Panc1 (cell line): ENCODE measurements at regions not wholly inside any gene's neighbourhood (a gene's known extent, or its start where the extent isn't known, plus 50 kb on each side); places are given as distances from the start of the nearest gene placed in this dataset.

ENCODE experiments used
- ATAC-seq: fragments of 200-7000 bp; cut with Tn5 transposase; 2 replicates; pipeline ENCODE4 v1.9.1; 2020; ENCODE audit warnings: mild to moderate bottlenecking, moderate library complexity
- BruUV-seq: library from RNA; stranded (reverse); fragments of 400-500 nt; replicated peaks from 2 replicates; lab custom pipeline; 2021; lab: Mats Ljungman, UMichigan
- CTCF ChIA-PET: fragments of 300-600 bp; sonication (Branson Sonifier 250); formaldehyde crosslinking; loops from one replicate; lab custom pipeline; 2022; ENCODE audit warnings: antibody characterized with exemption; lab: Charles Lee
- POLR2A ChIA-PET: fragments of 300-600 bp; sonication (Branson Sonifier 250); formaldehyde crosslinking; loops from one replicate; lab custom pipeline; 2022; ENCODE audit warnings: antibody characterized with exemption; lab: Charles Lee
- DNase-seq: peaks from one replicate; pipeline ENCODE4 v3.0.0-alpha.2; 2010; ENCODE audit warnings: low read depth, low spot score
- H3K27ac ChIP-seq: 2 replicates; pipeline ENCODE4 v1.5.1; 2011; ENCODE audit warnings: mild to moderate bottlenecking, low read length, inconsistent platforms
- H3K27me3 ChIP-seq: fragments of 200-500 bp; sonication (Bioruptor generic); 2 replicates; pipeline ENCODE4 v1.6.0; 2014; ENCODE audit warnings: low read length, inconsistent platforms; ENCODE audit not compliant: control insufficient read depth, insufficient read depth
- H3K36me3 ChIP-seq: fragments of 200-500 bp; sonication (Bioruptor generic); 2 replicates; pipeline ENCODE4 v1.5.1; 2014; ENCODE audit warnings: inconsistent platforms, mild to moderate bottlenecking, low read length, moderate library complexity; ENCODE audit not compliant: control insufficient read depth, insufficient read depth
- H3K4me1 ChIP-seq: 2 replicates; pipeline ENCODE4 v1.5.1; 2011; ENCODE audit warnings: inconsistent platforms, mild to moderate bottlenecking, low read length, moderate library complexity; ENCODE audit not compliant: control insufficient read depth, insufficient read depth
- H3K4me3 ChIP-seq, 2 experiments: 2 replicates each; pipeline ENCODE4 v1.5.1; 2011 to 2012; ENCODE audit warnings: low read depth in 2 of 2, low read length in 2 of 2, mild to moderate bottlenecking in 2 of 2, inconsistent platforms in 1 of 2, moderate library complexity in 1 of 2
- H3K9me3 ChIP-seq: fragments of 200-500 bp; sonication (Bioruptor generic); 2 replicates; pipeline ENCODE4 v1.5.1; 2014; ENCODE audit warnings: low read depth, mild to moderate bottlenecking, inconsistent platforms, low read length, moderate library complexity; ENCODE audit not compliant: control insufficient read depth, insufficient read depth
- CTCF ChIP-seq: fragments of 450-650 bp; IDR thresholded peaks from 2 replicates; pipeline ENCODE4 v1.5.1; 2017; ENCODE audit warnings: mild to moderate bottlenecking
- POLR2AphosphoS5 ChIP-seq: IDR thresholded peaks from 2 replicates; pipeline ENCODE4 v1.6.1; 2012; ENCODE audit warnings: mild to moderate bottlenecking, low read depth, low read length, moderate library complexity
- SIN3A ChIP-seq: IDR thresholded peaks from 2 replicates; pipeline ENCODE4 v1.6.1; 2012; ENCODE audit warnings: low read depth, mild to moderate bottlenecking, low read length, moderate library complexity, borderline replicate concordance; ENCODE audit not compliant: insufficient read depth
- TCF7L2 ChIP-seq: IDR thresholded peaks from 2 replicates; pipeline ENCODE4 v1.6.1; 2011; ENCODE audit warnings: mild to moderate bottlenecking, low read depth, low read length, inconsistent platforms
- in situ Hi-C: cut with HindIII; loops from 2 replicates; pipeline ENCODE4 v1.10.0; 2016; ENCODE audit warnings: low sequenced_read_pairs, low pct_unique_long_range_greater_than_20kb
- intact Hi-C: fragments of 100-400 bp; cut with micrococcal nuclease; formaldehyde crosslinking; loops from one replicate; pipeline ENCODE4 v1.10.0; 2022; ENCODE audit not compliant: unreplicated experiment
- TF ChIP-seq, protein P1 (sequence below), 2 experiments: IDR thresholded peaks; 2 replicates each; pipeline ENCODE4 v1.6.1; 2011 to 2012; ENCODE audit warnings: low read depth in 2 of 2, control low read depth in 1 of 2, low read length in 1 of 2, mild to moderate bottlenecking in 1 of 2, moderate library complexity in 1 of 2; ENCODE audit not compliant: insufficient read depth in 1 of 2

DNA sequence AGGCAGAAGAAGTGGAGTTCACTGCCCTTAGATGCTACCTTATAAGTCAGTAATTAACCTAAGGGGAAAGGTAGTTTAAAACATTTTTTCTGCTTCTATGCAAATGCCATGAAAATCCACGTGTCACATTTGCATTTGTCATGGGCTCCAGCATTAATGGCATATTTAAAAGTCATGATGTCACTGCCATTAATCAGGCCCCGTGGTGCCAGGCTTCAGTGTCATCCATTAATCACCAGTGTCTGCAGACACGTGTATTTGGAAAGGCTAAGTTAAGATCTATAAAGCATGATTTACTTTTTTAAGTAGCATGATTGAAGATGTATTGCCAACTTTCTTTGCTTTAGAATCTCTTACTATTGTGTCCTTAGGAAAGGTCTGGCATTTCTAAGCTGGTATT lies 857.8 kb downstream of the TUSC7 start:
- CTCF ChIA-PET: no interaction called here
- POLR2A ChIA-PET: no interaction called here
- Histone ChIP-seq H3K4me3 (no peak overlapping the region), H3K9me3 (no peaks in the 10 kb centered on the region), H3K4me1 (no peaks in the 10 kb centered on the region), H3K36me3 (no peaks in the 10 kb centered on the region), H3K27ac (no peak overlapping the region), H3K27me3 (no peaks in the 10 kb centered on the region)
- in situ Hi-C loops: no loop called here
- TF ChIP-seq, protein P1, sequence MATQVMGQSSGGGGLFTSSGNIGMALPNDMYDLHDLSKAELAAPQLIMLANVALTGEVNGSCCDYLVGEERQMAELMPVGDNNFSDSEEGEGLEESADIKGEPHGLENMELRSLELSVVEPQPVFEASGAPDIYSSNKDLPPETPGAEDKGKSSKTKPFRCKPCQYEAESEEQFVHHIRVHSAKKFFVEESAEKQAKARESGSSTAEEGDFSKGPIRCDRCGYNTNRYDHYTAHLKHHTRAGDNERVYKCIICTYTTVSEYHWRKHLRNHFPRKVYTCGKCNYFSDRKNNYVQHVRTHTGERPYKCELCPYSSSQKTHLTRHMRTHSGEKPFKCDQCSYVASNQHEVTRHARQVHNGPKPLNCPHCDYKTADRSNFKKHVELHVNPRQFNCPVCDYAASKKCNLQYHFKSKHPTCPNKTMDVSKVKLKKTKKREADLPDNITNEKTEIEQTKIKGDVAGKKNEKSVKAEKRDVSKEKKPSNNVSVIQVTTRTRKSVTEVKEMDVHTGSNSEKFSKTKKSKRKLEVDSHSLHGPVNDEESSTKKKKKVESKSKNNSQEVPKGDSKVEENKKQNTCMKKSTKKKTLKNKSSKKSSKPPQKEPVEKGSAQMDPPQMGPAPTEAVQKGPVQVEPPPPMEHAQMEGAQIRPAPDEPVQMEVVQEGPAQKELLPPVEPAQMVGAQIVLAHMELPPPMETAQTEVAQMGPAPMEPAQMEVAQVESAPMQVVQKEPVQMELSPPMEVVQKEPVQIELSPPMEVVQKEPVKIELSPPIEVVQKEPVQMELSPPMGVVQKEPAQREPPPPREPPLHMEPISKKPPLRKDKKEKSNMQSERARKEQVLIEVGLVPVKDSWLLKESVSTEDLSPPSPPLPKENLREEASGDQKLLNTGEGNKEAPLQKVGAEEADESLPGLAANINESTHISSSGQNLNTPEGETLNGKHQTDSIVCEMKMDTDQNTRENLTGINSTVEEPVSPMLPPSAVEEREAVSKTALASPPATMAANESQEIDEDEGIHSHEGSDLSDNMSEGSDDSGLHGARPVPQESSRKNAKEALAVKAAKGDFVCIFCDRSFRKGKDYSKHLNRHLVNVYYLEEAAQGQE (IDR thresholded peaks at IDR 0.05; ENCODE audit: insufficient read depth in 1 of 2, low read depth in 2 of 2, low read length in 1 of 2): no peak
- BruUV-seq: no TSS peak
- intact Hi-C loops: no loop called here
- no peak for ATAC-seq
- no peak for DNase-seq

DNA sequence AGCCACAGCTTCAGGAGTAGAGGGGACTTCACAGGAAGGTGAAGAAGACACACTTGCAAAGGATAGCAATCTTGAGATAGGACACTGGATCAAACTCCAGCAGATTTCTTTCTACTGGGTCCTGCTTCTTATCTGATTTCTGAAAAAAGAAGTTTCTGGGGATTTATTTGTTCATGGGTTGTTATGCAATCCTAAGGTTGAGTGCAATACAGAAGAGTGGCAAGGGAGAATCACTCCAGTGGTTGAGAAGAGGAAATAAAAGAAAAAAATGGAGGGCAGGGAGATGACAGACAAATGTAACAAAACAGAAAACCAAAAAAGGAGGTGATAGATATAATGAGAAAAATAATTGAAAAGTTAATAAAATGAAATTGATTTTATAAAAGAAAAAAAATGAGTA lies 858.3 kb downstream of the TUSC7 start:
- ChIA-PET CTCF (no interaction called here), POLR2A (no interaction called here)
- Histone ChIP-seq H3K9me3 (no peaks in the 10 kb centered on the region), H3K36me3 (no peaks in the 10 kb centered on the region), H3K4me3 (no peak overlapping the region), H3K4me1 (no peaks in the 10 kb centered on the region), H3K27ac (no peak overlapping the region), H3K27me3 (no peaks in the 10 kb centered on the region)
- intact Hi-C loops (no loop called here), in situ Hi-C loops (no loop called here)
- no peak for ATAC-seq
- TF ChIP-seq POLR2AphosphoS5 (no peak), SIN3A (no peak), TCF7L2 (no peak), CTCF (no peak)
- TF ChIP-seq, protein P1 (IDR thresholded peaks at IDR 0.05; ENCODE audit: insufficient read depth in 1 of 2, low read depth in 2 of 2, low read length in 1 of 2): no peak
- no TSS peak for BruUV-seq
- no peak for DNase-seq
